ENCODE measurements at regions not wholly inside any gene's neighbourhood (a gene's known extent, or its start where the extent isn't known, plus 50 kb on each side); places are given as distances from the start of the nearest gene placed in this dataset.

- Histone ChIP-seq H4K8ac (replicated peaks; ENCODE audit: insufficient read length, low read depth, low read length) (no peak overlapping the region), H3K9me3 (ENCODE audit: control insufficient read depth, low read depth, low read length) (no peaks in the 10 kb centered on the region), H2BK15ac (ENCODE audit: low read depth, low read length) (no peak overlapping the region), H3K4ac (ENCODE audit: low read depth, low read length) (no peak overlapping the region), H3K23ac (ENCODE audit: insufficient read length, low read depth, low read length) (no peak overlapping the region), H2BK120ac (ENCODE audit: low read depth, low read length, poor library complexity, severe bottlenecking) (no peak overlapping the region), H3K4me1 (ENCODE audit: insufficient read depth, low read length) (no peaks in the 10 kb centered on the region; the same call in 1 of the 2 replicates), H4K91ac (ENCODE audit: insufficient read length, low read depth, low read length) (no peak overlapping the region), H2BK12ac (ENCODE audit: insufficient read length, low read depth, low read length) (no peak overlapping the region), H2AK5ac (ENCODE audit: insufficient read length, low read length) (no peak overlapping the region), H4K5ac (ENCODE audit: insufficient read length, low read depth, low read length) (no peak overlapping the region), H2AFZ (ENCODE audit: low read length) (no peak overlapping the region), H3K4me2 (ENCODE audit: insufficient read depth, insufficient read length, low read length) (no peak overlapping the region), H3K56ac (ENCODE audit: insufficient read length, low read depth, low read length) (no peak overlapping the region), H3K9ac (ENCODE audit: extremely low read depth, insufficient read length, low read length) (no peak overlapping the region), H3K23me2 (ENCODE audit: insufficient read length, low read depth, low read length, poor library complexity, severe bottlenecking) (no peaks in the 10 kb centered on the region), H3K79me1 (ENCODE audit: insufficient read depth, low read depth, low read length, poor library complexity, severe bottlenecking) (no peaks in the 10 kb centered on the region), H4K20me1 (ENCODE audit: control insufficient read depth, insufficient read depth, insufficient read length) (no peaks in the 10 kb centered on the region), H3T11ph (ENCODE audit: low read length) (no peak overlapping the region), H3K27ac (ENCODE audit: insufficient read length, low read depth, low read length) (no peak overlapping the region), H3K18ac (ENCODE audit: insufficient read length, low read depth, low read length) (no peak overlapping the region), H2BK5ac (ENCODE audit: insufficient read length, low read length) (no peak overlapping the region), H3K27me3 (ENCODE audit: insufficient read depth, low read length) (no peaks in the 10 kb centered on the region), H3K79me2 (ENCODE audit: insufficient read depth, low read length) (no peaks in the 10 kb centered on the region), H2BK20ac (ENCODE audit: low read depth, low read length, poor library complexity, severe bottlenecking) (no peak overlapping the region), H3K14ac (ENCODE audit: insufficient read depth, low read length) (no peak overlapping the region)
- no peaks in the 10 kb centered on the region for H3K27me3 Mint-ChIP-seq (ENCODE audit: low read depth)
- H3K9me3 Mint-ChIP-seq: 0 out of 5 replicates have a peak, but pooled peaks cover 0 to 1% of the 10 kb centered on the region in 2 experiments
- H3K4me3 Mint-ChIP-seq: no peak overlapping the region
- H3K27ac Mint-ChIP-seq: no peak overlapping the region
- peaks cover 5% of the 10 kb centered on the region in 2 experiments for H3K4me1 Mint-ChIP-seq
- no peak for DNase-seq
- no peaks in the 10 kb centered on the region for H3K36me3 Mint-ChIP-seq (ENCODE audit: insufficient read depth in 1 of 3, low read depth in 3 of 3)
- TF ChIP-seq CTCF (conservative IDR thresholded peaks at IDR 0.05): no peak
Measured at GRCh38 chr4:31391976-31392375, 671.8 kb downstream of the PCDH7 start.

All from H9 (cell line).